Esophagus muscularis mucosa (tissue), 3 donors: ENCODE measurements at regions not wholly inside any gene's neighbourhood (a gene's known extent, or its start where the extent isn't known, plus 50 kb on each side); places are given as distances from the start of the nearest gene placed in this dataset.

Experiments
- POLR2AphosphoS5 ChIP-seq, 2 donors: sonication (generic); formaldehyde crosslinking; IDR thresholded peaks; one replicate each; pipeline ENCODE4 v1.6.1; 2017; ENCODE audit warnings: antibody characterized with exemption in 2 of 2
- TF ChIP-seq, protein P1 (sequence below), 3 experiments: fragments of 200-600 bp in 2 of 3; fragments of 450-650 bp in 1 of 3; sonication (generic) in 2 of 3; IDR thresholded peaks; one replicate each; pipeline ENCODE4 v1.5.1; 2017 to 2019; ENCODE audit warnings: antibody characterized with exemption in 3 of 3, mild to moderate bottlenecking in 2 of 3, moderate library complexity in 1 of 3

DNA sequence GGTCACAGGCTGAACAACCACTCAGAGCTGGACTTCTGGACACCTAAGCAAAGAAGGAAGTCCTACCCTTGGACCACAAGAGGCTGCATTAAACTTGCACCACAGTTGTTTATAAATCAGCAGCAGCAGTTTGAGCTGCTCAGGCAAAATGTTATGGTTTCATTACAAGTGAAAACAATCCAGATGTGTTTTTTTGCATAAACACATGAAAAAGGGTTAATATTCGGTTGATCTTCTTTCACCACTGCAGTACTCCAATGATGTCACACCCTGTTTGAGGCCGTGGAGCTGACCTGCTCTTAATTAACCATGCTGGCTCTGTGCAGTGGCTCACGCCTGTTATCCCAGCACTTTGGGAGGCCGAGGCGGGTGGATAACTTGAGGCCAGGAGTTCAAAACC lies 490.8 kb upstream of the CELF2 start:
- TF ChIP-seq, protein P1, sequence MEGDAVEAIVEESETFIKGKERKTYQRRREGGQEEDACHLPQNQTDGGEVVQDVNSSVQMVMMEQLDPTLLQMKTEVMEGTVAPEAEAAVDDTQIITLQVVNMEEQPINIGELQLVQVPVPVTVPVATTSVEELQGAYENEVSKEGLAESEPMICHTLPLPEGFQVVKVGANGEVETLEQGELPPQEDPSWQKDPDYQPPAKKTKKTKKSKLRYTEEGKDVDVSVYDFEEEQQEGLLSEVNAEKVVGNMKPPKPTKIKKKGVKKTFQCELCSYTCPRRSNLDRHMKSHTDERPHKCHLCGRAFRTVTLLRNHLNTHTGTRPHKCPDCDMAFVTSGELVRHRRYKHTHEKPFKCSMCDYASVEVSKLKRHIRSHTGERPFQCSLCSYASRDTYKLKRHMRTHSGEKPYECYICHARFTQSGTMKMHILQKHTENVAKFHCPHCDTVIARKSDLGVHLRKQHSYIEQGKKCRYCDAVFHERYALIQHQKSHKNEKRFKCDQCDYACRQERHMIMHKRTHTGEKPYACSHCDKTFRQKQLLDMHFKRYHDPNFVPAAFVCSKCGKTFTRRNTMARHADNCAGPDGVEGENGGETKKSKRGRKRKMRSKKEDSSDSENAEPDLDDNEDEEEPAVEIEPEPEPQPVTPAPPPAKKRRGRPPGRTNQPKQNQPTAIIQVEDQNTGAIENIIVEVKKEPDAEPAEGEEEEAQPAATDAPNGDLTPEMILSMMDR (IDR thresholded peaks at IDR 0.05): no peak
- no peak for TF ChIP-seq POLR2AphosphoS5 (IDR thresholded peaks at IDR 0.05)
